Esophagus (tissue), 2 donors: ENCODE measurements at regions not wholly inside any gene's neighbourhood (a gene's known extent, or its start where the extent isn't known, plus 50 kb on each side); places are given as distances from the start of the nearest gene placed in this dataset.
"Not testable (repeated sequence)": the region's sequence is repeated elsewhere in the genome, so short reads cannot be mapped to it uniquely, and the experiment has no call there.

Source experiments
- H3K27ac ChIP-seq, 2 donors: one replicate each; pipeline ENCODE4 v1.5.1; 2013; ENCODE audit warnings: low read depth in 2 of 2, mild to moderate bottlenecking in 2 of 2, inconsistent platforms in 1 of 2, low read length in 1 of 2, moderate library complexity in 1 of 2
- H3K27me3 ChIP-seq, 2 donors: one replicate each; pipeline ENCODE4 v1.6.1; 2013; ENCODE audit warnings: low read length in 2 of 2, control low read depth in 1 of 2, mild to moderate bottlenecking in 1 of 2; ENCODE audit not compliant: insufficient read depth in 2 of 2, control insufficient read depth in 1 of 2
- H3K36me3 ChIP-seq, 2 donors: one replicate each; pipeline ENCODE4 v1.6.1; 2013; ENCODE audit warnings: low read length in 1 of 2; ENCODE audit not compliant: control insufficient read depth in 2 of 2, insufficient read depth in 2 of 2
- H3K4me1 ChIP-seq, 2 donors: one replicate each; pipeline ENCODE4 v1.6.1; 2013; ENCODE audit warnings: low read length in 1 of 2; ENCODE audit not compliant: control insufficient read depth in 2 of 2, insufficient read depth in 2 of 2
- H3K4me3 ChIP-seq, 2 donors: one replicate each; pipeline ENCODE4 v1.5.1; 2013; ENCODE audit warnings: low read length in 2 of 2, mild to moderate bottlenecking in 2 of 2, low read depth in 1 of 2, moderate library complexity in 1 of 2
- H3K9me3 ChIP-seq, 2 donors: one replicate each; pipeline ENCODE4 v1.6.1; 2013; ENCODE audit warnings: mild to moderate bottlenecking in 2 of 2, low read depth in 1 of 2, low read length in 1 of 2, moderate library complexity in 1 of 2; ENCODE audit not compliant: control insufficient read depth in 2 of 2, insufficient read depth in 1 of 2
- WGBS, 2 donors: extraction: QIAGEN DNeasy Blood & Tissue Kit; methylation state at CpG; one replicate each; pipeline ENCODE4 v1.1.7; 2013; 5-methylcytosine and 5-hydroxymethylcytosine counted together
- donor health status: healthy with polysubstance abuse.
- donor health status: Bipolar disorder and iron deficiency.

DNA sequence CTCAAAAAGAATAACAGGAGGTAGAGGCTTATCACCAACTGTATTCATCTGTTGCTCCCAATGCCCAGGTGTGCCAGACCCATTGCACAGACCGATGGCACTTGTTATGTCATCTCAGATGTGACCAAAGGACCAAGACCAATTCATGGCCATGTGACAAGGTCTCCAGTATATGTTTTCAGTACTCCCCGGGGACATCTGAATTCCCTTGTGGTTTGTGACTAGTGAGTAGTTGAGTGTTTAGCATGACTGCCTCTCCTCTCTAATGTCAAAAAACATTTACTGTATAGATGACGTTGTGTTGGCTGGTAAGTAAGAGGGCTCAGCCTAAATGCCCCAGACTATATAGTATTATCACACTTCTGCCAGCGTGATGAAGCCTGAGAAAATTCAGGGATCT is 202.1 kb upstream of the SMIM30 start:
- no peaks in the 10 kb centered on the region for H3K27me3 ChIP-seq
- no peaks in the 10 kb centered on the region for H3K4me1 ChIP-seq
- H3K9me3 ChIP-seq, result no peaks in the 10 kb centered on the region
- H3K4me3 ChIP-seq, result no peak overlapping the region
- WGBS, 2 donors, result 80 to 82% methylated on average over 4 of the region's 4 CpGs
- no peak overlapping the region for H3K27ac ChIP-seq
- no peaks in the 10 kb centered on the region for H3K36me3 ChIP-seq

DNA sequence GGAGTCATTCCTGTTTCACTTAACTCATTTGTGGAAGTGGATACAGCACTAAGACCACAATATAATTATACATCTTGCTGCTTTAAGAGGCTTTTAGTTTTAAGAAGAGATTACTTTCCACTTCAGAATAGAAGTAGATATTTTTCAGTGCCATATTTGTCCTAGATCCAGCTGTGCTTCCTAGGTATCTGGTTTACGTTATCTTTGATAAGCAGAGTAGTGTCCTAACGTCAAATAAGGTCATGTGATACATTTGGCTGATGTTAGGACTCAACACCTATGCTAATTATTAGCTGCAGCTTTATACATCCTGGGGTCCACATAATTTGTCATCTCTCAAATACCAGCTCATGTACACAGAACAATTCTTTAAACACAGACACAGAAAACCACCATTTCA is 196.2 kb upstream of the SMIM30 start:
- no peaks in the 10 kb centered on the region for H3K4me1 ChIP-seq
- WGBS, 2 donors, result 46 to 47% methylated on average over 2 of the region's 2 CpGs

DNA sequence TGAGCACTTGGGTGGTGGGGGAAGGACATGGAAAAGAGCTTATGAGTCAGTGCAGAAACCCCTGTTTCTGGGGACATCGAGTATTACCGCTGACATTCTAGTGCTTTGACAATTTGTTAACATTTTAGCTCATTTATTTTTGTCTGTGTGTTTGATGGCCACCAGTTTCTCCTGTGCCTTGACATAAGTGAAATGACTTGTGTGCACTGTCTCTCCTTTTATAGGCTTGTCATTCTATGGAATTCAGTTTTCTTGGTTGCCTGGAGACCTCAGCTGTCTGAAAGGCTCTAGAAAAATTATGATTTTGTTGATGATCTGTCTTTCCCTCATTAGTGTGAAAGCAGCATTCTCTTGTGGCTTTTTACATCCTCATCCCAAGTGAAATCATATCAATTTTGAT is 190.0 kb upstream of the SMIM30 start:
- Histone ChIP-seq H3K4me3 (no peak overlapping the region), H3K27me3 (no peaks in the 10 kb centered on the region), H3K36me3 (no peaks in the 10 kb centered on the region), H3K9me3 (no peaks in the 10 kb centered on the region), H3K27ac (no peak overlapping the region), H3K4me1 (no peaks in the 10 kb centered on the region)
- 81 to 87% methylated on average over 2 of the region's 2 CpGs for WGBS, 2 donors

More for the DNA sequence above, 196.2 kb upstream of the SMIM30 start:
- Histone ChIP-seq H3K36me3 (no peaks in the 10 kb centered on the region), H3K9me3 (no peaks in the 10 kb centered on the region), H3K4me3 (no peak overlapping the region), H3K27me3 (no peaks in the 10 kb centered on the region), H3K27ac (no peak overlapping the region)

DNA sequence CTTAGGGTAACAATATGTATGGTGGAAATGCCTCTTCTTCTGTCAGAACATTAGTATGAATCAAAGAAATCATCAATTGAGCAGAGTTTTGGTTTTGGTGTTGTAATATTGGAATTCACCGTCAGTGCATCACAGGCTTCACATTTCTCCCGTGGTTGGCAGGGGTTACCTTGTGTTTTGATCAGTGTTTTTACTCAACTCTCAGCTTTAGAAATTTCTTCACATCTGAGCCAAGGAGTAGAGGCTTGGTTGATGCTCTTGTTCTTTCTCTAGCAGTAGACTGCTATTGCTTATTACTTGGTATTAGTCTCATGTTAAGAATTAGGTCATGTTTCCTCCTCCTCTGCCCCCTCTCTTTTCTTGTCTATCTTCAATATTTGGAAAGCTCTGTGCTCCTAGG is 188.8 kb upstream of the SMIM30 start:
- H3K27me3 ChIP-seq, result no peaks in the 10 kb centered on the region
- no peaks in the 10 kb centered on the region for H3K36me3 ChIP-seq
- WGBS, 2 donors, result 29 to 40% methylated on average over 2 of the region's 2 CpGs
- H3K4me1 ChIP-seq, result no peaks in the 10 kb centered on the region
- no peaks in the 10 kb centered on the region for H3K9me3 ChIP-seq
- H3K27ac ChIP-seq, result no peak overlapping the region
- H3K4me3 ChIP-seq, result no peak overlapping the region

DNA sequence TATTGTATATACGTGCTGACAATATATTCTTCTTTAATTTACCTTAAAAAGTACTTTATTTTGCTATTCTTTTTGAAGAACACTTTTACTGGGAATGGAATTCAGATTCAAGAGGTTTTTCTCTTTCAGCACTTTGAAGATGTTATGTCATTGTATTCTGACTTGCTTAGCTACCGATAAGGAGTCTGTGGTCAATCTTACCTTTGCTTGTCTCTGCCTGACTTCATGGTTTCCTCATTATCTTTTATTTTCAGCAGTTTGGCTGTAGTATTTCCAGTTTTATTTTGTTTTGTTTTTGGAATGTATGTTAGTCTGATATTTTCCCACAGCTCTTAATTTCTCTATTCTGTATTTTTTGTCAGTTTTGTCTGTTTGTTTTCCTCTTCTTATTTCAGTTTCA is 187.9 kb upstream of the SMIM30 start:
- Histone ChIP-seq H3K27me3 (no peaks in the 10 kb centered on the region), H3K36me3 (no peaks in the 10 kb centered on the region), H3K4me1 (no peaks in the 10 kb centered on the region), H3K27ac (no peak overlapping the region), H3K9me3 (no peaks in the 10 kb centered on the region), H3K4me3 (no peak overlapping the region)
- 70 to 82% methylated on average over 2 of the region's 2 CpGs for WGBS, 2 donors

DNA sequence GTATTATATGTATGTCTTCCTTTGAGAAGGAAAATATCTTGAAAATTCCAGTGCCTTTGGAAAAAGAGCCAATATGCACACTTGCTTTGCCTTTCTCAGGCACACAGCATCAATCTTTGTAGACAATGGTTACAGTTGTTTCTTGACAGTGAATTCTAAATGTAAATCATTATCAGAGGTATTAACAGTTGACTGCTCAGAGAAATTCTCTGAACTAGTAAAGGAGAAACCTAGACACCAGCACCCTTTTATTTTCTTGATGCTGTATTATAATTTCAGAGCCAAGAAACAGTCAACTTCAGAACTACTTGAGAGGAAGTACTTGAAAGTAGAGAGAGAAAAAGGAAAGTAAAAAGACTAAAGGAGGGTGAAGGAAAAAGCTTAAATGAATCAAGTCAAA is 185.8 kb upstream of the SMIM30 start:
- H3K27me3 ChIP-seq, result no peaks in the 10 kb centered on the region
- no peaks in the 10 kb centered on the region for H3K9me3 ChIP-seq
- H3K27ac ChIP-seq, result no peak overlapping the region

DNA sequence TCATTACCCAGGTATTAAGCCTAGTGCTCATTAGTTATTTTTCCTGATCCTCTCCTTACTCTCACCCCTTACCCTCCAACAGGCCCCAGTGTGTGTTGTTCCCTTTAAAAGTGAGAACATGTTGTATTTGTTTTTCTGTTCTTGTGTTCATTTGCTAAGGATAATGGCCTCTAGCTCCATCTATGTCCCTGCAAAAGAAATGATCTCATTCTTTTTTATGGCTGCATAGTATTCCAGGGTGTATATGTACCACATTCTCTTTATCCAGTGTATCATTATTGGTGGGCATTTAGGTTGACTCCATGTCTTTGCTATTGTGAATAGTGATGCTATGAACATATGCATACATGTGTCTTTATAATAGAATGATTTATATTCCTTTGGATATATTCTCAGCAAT is 185.0 kb upstream of the SMIM30 start:
- H3K9me3 ChIP-seq, H3K4me3 ChIP-seq, H3K4me1 ChIP-seq, H3K27ac ChIP-seq, H3K27me3 ChIP-seq, H3K36me3 ChIP-seq: not testable (repeated sequence)

More for the DNA sequence above, 185.8 kb upstream of the SMIM30 start:
- Histone ChIP-seq H3K4me3 (no peak overlapping the region), H3K36me3 (no peaks in the 10 kb centered on the region), H3K4me1 (no peaks in the 10 kb centered on the region)

DNA sequence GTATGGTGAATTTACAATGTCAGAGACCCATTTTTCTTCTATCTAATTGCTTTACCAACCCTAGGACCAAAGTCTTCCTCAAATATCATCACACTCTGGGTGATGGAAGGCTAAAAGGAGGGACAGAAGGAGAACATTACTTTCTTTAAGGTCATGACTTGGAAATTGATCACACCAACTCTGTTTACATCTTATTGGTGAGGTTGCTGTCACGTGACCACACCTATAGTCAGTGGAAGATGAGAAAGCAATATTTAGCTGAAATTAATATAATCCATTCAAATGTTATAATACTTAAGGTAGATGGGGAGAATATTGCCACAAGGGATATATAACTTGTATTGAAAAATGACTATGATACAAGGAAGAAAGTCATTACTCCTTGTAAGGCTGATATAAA is 183.6 kb upstream of the SMIM30 start:
- no peak overlapping the region for H3K4me3 ChIP-seq
- no peaks in the 10 kb centered on the region for H3K36me3 ChIP-seq
- no peaks in the 10 kb centered on the region for H3K4me1 ChIP-seq
- 78 to 87% methylated on average over 1 of the region's 1 CpG for WGBS, 2 donors
- no peaks in the 10 kb centered on the region for H3K27me3 ChIP-seq
- no peaks in the 10 kb centered on the region for H3K9me3 ChIP-seq
- H3K27ac ChIP-seq, result no peak overlapping the region

DNA sequence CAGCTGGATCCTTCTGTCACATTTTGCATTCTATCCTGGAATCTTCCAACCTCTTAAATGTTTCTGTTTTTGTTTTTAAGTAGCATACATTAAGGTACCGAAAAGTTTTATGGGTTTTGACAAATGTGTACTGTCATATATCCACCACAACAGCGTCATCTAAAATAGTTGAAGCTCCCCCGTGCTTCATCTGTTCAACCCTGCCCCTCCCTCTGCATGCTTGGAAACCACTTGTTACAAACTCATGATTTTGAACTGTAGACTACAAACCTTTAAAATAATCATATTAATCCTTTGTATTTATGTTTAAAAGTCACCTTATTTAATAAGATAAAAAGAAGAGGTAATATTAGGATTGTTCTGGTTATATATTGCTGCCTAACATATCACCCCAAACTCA is 182.8 kb upstream of the SMIM30 start:
- Histone ChIP-seq H3K4me1 (no peaks in the 10 kb centered on the region), H3K27ac (no peak overlapping the region), H3K36me3 (no peaks in the 10 kb centered on the region), H3K9me3 (no peaks in the 10 kb centered on the region), H3K27me3 (no peaks in the 10 kb centered on the region), H3K4me3 (no peak overlapping the region)
- 84 to 87% methylated on average over 3 of the region's 3 CpGs for WGBS, 2 donors

DNA sequence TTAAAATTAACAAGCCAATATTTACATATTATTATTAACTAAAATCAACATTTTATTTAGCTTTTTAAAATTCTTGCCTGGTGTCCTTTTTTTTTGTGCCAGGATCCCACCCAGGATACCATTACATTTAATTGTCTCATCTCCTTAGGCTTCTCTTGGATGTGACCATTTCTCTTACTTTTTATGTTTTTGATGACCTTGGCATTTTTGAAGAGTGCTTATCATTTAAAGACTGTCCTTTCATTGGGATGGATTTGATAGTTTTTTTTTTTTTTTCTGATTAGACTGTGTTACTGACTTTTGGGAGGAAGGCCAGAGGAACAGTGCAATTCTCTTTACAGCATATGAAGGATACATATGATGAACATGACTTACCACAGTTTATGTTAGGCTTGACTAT is 181.4 kb upstream of the SMIM30 start:
- Histone ChIP-seq H3K27ac (no peak overlapping the region), H3K27me3 (no peaks in the 10 kb centered on the region), H3K9me3 (peaks cover 0 to 3% of the 10 kb centered on the region in 2 donors), H3K4me1 (no peaks in the 10 kb centered on the region), H3K4me3 (no peak overlapping the region), H3K36me3 (no peaks in the 10 kb centered on the region)
